ENCODE measurements at regions not wholly inside any gene's neighbourhood (a gene's known extent, or its start where the extent isn't known, plus 50 kb on each side); places are given as distances from the start of the nearest gene placed in this dataset.

DNA sequence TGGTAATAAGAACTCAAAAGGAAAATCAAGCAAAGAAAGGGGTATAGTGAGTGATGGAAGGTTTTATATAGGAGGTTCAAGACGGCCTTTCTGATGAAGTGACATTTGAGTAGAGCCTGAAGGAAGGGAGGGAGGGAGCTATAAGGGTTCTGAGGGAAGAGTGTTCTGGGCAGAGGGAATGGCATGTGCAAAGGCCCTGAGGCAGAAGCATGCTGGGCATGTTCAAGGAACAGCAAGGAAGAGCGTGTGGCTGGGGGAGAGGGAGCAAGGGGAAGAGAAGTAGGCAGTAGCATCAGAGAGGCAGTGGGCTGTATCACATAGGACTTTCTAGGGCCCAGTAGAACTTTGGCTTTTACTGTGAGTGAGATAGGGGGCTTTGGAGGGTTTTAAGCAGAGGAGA, 108.9 kb upstream of the NAV2 start:
- Histone ChIP-seq H3K4me3 (no peak overlapping the region), H3K27me3 (no peaks in the 10 kb centered on the region), H3K9me3 (no peaks in the 10 kb centered on the region), H3K36me3 (no peaks in the 10 kb centered on the region), H3K4me1 (peaks cover 0 to 19% (median 9%) of the 10 kb centered on the region in 4 donors), H3K27ac (no peak overlapping the region)
- no peak for TF ChIP-seq POLR2AphosphoS5 (IDR thresholded peaks at IDR 0.05)
- no peak for TF ChIP-seq EP300 (IDR thresholded peaks at IDR 0.05)
- TF ChIP-seq POLR2A (IDR thresholded peaks at IDR 0.05): no peak
- TF ChIP-seq, protein P1, sequence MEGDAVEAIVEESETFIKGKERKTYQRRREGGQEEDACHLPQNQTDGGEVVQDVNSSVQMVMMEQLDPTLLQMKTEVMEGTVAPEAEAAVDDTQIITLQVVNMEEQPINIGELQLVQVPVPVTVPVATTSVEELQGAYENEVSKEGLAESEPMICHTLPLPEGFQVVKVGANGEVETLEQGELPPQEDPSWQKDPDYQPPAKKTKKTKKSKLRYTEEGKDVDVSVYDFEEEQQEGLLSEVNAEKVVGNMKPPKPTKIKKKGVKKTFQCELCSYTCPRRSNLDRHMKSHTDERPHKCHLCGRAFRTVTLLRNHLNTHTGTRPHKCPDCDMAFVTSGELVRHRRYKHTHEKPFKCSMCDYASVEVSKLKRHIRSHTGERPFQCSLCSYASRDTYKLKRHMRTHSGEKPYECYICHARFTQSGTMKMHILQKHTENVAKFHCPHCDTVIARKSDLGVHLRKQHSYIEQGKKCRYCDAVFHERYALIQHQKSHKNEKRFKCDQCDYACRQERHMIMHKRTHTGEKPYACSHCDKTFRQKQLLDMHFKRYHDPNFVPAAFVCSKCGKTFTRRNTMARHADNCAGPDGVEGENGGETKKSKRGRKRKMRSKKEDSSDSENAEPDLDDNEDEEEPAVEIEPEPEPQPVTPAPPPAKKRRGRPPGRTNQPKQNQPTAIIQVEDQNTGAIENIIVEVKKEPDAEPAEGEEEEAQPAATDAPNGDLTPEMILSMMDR (IDR thresholded peaks at IDR 0.05): no peak
- ATAC-seq (ENCODE audit: low FRiP score in 2 of 2) (no peak), DNase-seq (no peak)
- WGBS, 2 donors: 86 to 98% methylated on average over 2 of the region's 2 CpGs

DNA sequence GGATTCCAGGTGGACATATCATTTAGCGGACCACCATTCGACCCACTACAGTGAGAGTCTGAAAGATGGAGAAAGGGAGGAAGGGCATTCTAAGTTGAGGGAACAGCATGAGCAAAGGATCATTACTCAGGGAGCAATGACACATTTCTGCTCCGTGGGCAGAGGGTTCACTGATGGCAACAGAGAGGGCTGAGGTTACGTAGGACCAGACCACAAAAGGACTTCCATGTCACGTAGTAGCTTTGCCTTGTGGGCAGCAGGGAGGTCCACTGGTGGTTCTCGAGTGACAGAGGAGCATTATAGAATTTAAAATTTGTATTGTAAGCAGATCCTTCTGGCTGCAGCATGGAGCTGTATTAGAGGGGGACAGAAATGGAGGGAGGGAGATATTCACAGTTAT, 109.7 kb upstream of the NAV2 start:
- no peak for TF ChIP-seq POLR2AphosphoS5 (IDR thresholded peaks at IDR 0.05)
- TF ChIP-seq, protein P1 (IDR thresholded peaks at IDR 0.05): no peak
- TF ChIP-seq EP300 (IDR thresholded peaks at IDR 0.05): no peak
- no peak for TF ChIP-seq POLR2A (IDR thresholded peaks at IDR 0.05)
- no peaks in the 10 kb centered on the region for H3K27me3 ChIP-seq
- ATAC-seq (ENCODE audit: low FRiP score in 2 of 2): no peak
- no peak for DNase-seq
- no peaks in the 10 kb centered on the region for H3K36me3 ChIP-seq
- no peak overlapping the region for H3K4me3 ChIP-seq
- WGBS, 2 donors: 81 to 84% methylated on average over 6 of the region's 6 CpGs
- H3K4me1 ChIP-seq: peaks cover 0 to 11% (median 4%) of the 10 kb centered on the region in 4 donors
- no peak overlapping the region for H3K27ac ChIP-seq
- H3K9me3 ChIP-seq: no peaks in the 10 kb centered on the region

DNA sequence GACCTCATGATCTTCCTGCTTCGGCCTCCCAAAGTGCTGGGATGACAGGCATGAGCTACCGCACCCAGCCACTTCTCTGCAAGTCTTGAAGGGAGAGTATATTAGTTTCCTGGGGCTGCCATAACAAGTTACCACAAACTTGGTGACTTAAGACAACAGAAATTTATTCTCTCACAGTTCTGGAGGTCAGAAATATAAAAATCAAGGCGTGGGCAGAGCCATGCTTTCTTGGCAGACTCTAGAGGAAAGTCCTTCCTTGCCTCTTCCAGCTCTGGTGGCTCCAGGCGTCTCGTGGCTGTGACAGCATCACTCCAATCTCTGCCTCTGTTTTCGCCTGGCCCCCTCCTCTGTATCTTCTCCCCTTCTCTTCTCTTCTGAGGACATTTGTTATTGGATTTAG, 110.2 kb upstream of the NAV2 start:
- H3K27ac ChIP-seq: no peak overlapping the region
- no peak overlapping the region for H3K4me3 ChIP-seq
- H3K36me3 ChIP-seq: no peaks in the 10 kb centered on the region
- DNase-seq: no peak
- no peak for TF ChIP-seq EP300 (IDR thresholded peaks at IDR 0.05)
- TF ChIP-seq, protein P1 (IDR thresholded peaks at IDR 0.05): no peak
- no peak for TF ChIP-seq POLR2AphosphoS5 (IDR thresholded peaks at IDR 0.05)
- no peak for TF ChIP-seq POLR2A (IDR thresholded peaks at IDR 0.05)
- no peaks in the 10 kb centered on the region for H3K9me3 ChIP-seq
- H3K27me3 ChIP-seq: peaks cover 0 to under 1% (median 0%) of the 10 kb centered on the region in 4 donors
- peaks cover 0 to 7% (median 3%) of the 10 kb centered on the region in 4 donors for H3K4me1 ChIP-seq
- 83 to 88% methylated on average over 6 of the region's 6 CpGs for WGBS, 2 donors
- ATAC-seq (ENCODE audit: low FRiP score in 2 of 2): no peak

DNA sequence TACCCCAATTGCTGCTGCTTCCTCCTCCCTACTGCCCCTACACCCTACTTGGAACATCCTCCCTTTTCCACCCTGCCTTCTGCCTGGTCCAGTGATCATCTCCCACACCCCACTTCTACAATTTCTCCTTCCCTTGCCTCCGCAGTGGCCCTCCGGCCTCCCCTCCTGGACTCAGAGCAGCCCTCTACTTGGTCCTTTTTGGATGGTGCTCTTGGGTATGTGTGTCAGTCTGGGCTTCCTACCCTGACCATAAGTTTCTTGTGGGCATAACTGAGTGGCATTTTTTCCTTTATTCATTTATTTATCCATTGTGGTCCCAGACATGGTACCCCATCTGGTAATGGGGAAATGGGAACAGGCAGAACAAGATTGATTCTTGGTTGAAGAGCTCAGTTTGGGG, 111.4 kb upstream of the NAV2 start:
- Histone ChIP-seq H3K36me3 (no peaks in the 10 kb centered on the region), H3K27me3 (peaks cover 0 to 1% (median 0%) of the 10 kb centered on the region in 4 donors), H3K4me3 (no peak overlapping the region), H3K27ac (no peak overlapping the region), H3K4me1 (peaks cover 0 to 2% (median 1%) of the 10 kb centered on the region in 4 donors), H3K9me3 (no peaks in the 10 kb centered on the region)
- DNase-seq: no peak
- WGBS, 2 donors: 97 to 100% methylated on average over 2 of the region's 2 CpGs
- no peak for ATAC-seq (ENCODE audit: low FRiP score in 2 of 2)
- TF ChIP-seq, protein P1 (IDR thresholded peaks at IDR 0.05): no peak
- no peak for TF ChIP-seq POLR2A (IDR thresholded peaks at IDR 0.05)
- TF ChIP-seq POLR2AphosphoS5 (IDR thresholded peaks at IDR 0.05): no peak
- TF ChIP-seq EP300 (IDR thresholded peaks at IDR 0.05): no peak

DNA sequence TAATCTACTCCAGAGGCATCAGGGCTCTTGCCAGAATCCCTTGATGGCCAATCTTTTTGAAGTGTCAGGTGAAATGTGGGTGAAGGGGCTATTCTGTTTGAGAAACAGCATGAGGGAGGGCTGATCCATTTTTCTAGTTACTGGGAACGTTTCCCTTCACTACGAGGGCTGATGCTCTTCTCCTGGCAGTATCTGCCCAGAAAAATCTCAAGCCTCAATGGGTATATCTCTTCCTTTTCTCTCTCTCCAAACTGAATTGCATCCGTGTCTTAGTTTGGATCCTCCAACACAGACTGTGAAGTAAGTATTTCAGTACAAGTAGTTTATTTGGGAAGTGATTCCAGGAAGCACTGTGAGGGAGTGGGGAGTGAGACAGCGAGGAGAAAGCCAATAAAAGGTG, 113.0 kb upstream of the NAV2 start:
- no peak for ATAC-seq (ENCODE audit: low FRiP score in 2 of 2)
- peaks cover 0 to 1% (median 0%) of the 10 kb centered on the region in 4 donors for H3K27me3 ChIP-seq
- no peaks in the 10 kb centered on the region for H3K9me3 ChIP-seq
- H3K27ac ChIP-seq: no peak overlapping the region
- H3K4me3 ChIP-seq: no peak overlapping the region
- peaks cover 0 to 2% (median 0%) of the 10 kb centered on the region in 4 donors for H3K4me1 ChIP-seq
- no peaks in the 10 kb centered on the region for H3K36me3 ChIP-seq
- WGBS, 2 donors: 48 to 58% methylated on average over 4 of the region's 4 CpGs
- DNase-seq: no peak
- no peak for TF ChIP-seq EP300 (IDR thresholded peaks at IDR 0.05)
- no peak for TF ChIP-seq POLR2A (IDR thresholded peaks at IDR 0.05)
- TF ChIP-seq POLR2AphosphoS5 (IDR thresholded peaks at IDR 0.05): no peak
- TF ChIP-seq, protein P1 (IDR thresholded peaks at IDR 0.05): no peak

Measured in upper lobe of left lung (tissue), 6 donors.